Activated B cell treated with CpG ODN at 0.5 μM for 24 hours (primary cell): ENCODE measurements at regions not wholly inside any gene's neighbourhood (a gene's known extent, or its start where the extent isn't known, plus 50 kb on each side); places are given as distances from the start of the nearest gene placed in this dataset.

Source experiments
- ATAC-seq: fragments of 200-7000 bp; cut with Tn5 transposase; one replicate; pipeline ENCODE4 v1.10.0; 2021; ENCODE audit warnings: low read depth, mild to moderate bottlenecking, moderate library complexity
- CTCF ChIA-PET: fragments of 350-600 bp; sonication (Branson Sonifier 250); formaldehyde crosslinking; loops from one replicate; lab custom pipeline; 2021; ENCODE audit warnings: antibody characterized with exemption; lab: Charles Lee
- POLR2A ChIA-PET: fragments of 350-600 bp; sonication (Branson Sonifier 250); formaldehyde crosslinking; loops from one replicate; lab custom pipeline; 2021; ENCODE audit warnings: antibody characterized with exemption; lab: Charles Lee
- DNase-seq: peaks from one replicate; pipeline ENCODE4 v3.0.0; 2022
- H3K27ac Mint-ChIP-seq: one replicate; pipeline ENCODE4 v1.8.0; 2020; ENCODE audit warnings: mixed read lengths
- H3K27me3 Mint-ChIP-seq: one replicate; pipeline ENCODE4 v1.8.0; 2021; ENCODE audit warnings: mixed read lengths
- H3K36me3 Mint-ChIP-seq: one replicate; pipeline ENCODE4 v1.8.0; 2021; ENCODE audit warnings: low read depth, mixed read lengths
- H3K4me1 Mint-ChIP-seq: one replicate; pipeline ENCODE4 v1.8.0; 2021; ENCODE audit warnings: mixed read lengths
- H3K4me3 Mint-ChIP-seq: one replicate; pipeline ENCODE4 v1.8.0; 2020; ENCODE audit warnings: mild to moderate bottlenecking, mixed read lengths
- H3K9me3 Mint-ChIP-seq: one replicate; pipeline ENCODE4 v1.8.0; 2020; ENCODE audit warnings: mixed read lengths
- intact Hi-C: fragments of 100-400 bp; cut with micrococcal nuclease; formaldehyde crosslinking; loops from one replicate; pipeline ENCODE4 v1.15.1; 2024
- TF ChIP-seq, protein P1 (sequence below): fragments of 200-600 bp; IDR thresholded peaks from one replicate; pipeline ENCODE4 v1.8.0; 2022; ENCODE audit warnings: antibody characterized with exemption, mild to moderate bottlenecking

DNA sequence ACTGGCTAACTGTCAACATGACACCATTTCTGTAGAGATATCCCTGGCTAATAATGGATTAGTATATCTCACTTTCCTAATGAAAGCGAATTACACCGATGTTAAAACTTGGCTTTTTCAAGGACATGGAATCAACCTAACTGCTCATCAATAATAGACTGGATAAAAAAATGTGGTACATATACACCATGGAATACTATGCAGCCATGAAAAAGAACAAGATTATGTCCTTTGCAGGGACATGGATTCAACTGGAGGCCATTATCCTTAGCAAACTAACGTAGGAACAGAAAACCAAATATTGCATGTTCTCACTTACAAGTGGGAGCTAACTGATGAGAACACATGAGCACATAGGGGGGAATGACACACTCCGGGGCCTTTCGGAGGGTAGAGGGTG is 62.6 kb downstream of the ZIC1 start:
- ATAC-seq, result no peak
- H3K27me3 Mint-ChIP-seq, result no peaks in the 10 kb centered on the region
- TF ChIP-seq, protein P1, sequence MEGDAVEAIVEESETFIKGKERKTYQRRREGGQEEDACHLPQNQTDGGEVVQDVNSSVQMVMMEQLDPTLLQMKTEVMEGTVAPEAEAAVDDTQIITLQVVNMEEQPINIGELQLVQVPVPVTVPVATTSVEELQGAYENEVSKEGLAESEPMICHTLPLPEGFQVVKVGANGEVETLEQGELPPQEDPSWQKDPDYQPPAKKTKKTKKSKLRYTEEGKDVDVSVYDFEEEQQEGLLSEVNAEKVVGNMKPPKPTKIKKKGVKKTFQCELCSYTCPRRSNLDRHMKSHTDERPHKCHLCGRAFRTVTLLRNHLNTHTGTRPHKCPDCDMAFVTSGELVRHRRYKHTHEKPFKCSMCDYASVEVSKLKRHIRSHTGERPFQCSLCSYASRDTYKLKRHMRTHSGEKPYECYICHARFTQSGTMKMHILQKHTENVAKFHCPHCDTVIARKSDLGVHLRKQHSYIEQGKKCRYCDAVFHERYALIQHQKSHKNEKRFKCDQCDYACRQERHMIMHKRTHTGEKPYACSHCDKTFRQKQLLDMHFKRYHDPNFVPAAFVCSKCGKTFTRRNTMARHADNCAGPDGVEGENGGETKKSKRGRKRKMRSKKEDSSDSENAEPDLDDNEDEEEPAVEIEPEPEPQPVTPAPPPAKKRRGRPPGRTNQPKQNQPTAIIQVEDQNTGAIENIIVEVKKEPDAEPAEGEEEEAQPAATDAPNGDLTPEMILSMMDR, result no peak

DNA sequence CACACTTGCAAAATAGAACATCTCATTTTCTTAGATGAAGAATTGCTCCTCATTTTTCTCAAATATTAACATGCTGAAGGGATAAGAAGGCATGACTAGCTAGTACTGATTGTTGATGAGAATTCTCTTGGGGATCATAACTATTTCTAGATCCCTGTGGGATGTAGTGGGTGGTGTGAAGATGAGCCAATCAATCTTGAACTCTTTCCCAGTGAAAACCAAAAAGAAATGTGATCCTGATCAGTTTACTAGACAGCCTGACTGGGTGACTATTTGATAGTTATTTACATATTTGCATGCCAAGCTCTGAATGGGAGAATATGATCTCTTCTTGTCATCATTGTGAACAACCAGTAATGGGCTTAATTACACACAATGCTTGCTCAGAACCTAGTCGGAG is 63.7 kb downstream of the ZIC1 start:
- Mint-ChIP-seq H3K36me3 (no peaks in the 10 kb centered on the region), H3K4me3 (no peak overlapping the region)
- POLR2A ChIA-PET, result no interaction called here

More for the DNA sequence above, 62.6 kb downstream of the ZIC1 start:
- POLR2A ChIA-PET, result no interaction called here
- H3K4me1 Mint-ChIP-seq, result no peaks in the 10 kb centered on the region
- H3K4me3 Mint-ChIP-seq, result no peak overlapping the region
- H3K27ac Mint-ChIP-seq, result no peak overlapping the region
- no peak for DNase-seq
- CTCF ChIA-PET, result no interaction called here
- intact Hi-C loops, result no loop called here
- H3K9me3 Mint-ChIP-seq, result peaks cover 5% of the 10 kb centered on the region
- no peaks in the 10 kb centered on the region for H3K36me3 Mint-ChIP-seq

DNA sequence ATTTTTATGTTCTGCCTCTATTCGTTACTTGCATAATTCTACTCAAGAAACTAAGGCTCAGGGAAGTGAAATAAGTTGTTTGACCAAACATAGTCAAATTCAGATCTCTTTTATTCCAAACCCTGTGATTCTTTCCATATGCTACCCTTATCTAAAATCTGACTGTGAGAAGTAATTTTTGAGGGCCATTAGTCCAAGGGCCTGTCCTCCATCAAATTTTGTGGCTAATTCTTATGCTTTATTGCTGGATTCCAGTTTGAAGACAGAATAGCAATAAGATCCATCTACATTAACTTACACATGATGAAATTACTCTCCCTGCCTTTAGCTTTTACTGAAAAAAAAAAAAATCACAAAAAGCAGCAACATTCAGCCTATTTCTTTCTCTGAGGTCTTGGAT is 74.0 kb downstream of the ZIC1 start:
- Mint-ChIP-seq H3K27me3 (no peaks in the 10 kb centered on the region), H3K36me3 (no peaks in the 10 kb centered on the region), H3K27ac (no peak overlapping the region), H3K9me3 (peaks cover 4% of the 10 kb centered on the region), H3K4me3 (no peak overlapping the region), H3K4me1 (no peaks in the 10 kb centered on the region)
- TF ChIP-seq, protein P1, result no peak
- ATAC-seq, result no peak
- no peak for DNase-seq
- intact Hi-C loops, result no loop called here
- ChIA-PET POLR2A (no interaction called here), CTCF (no interaction called here)

More for the DNA sequence above, 63.7 kb downstream of the ZIC1 start:
- Mint-ChIP-seq H3K9me3 (peaks cover 5% of the 10 kb centered on the region), H3K27ac (no peak overlapping the region), H3K27me3 (no peaks in the 10 kb centered on the region), H3K4me1 (no peaks in the 10 kb centered on the region)
- DNase-seq (no peak), ATAC-seq (no peak)
- intact Hi-C loops, result no loop called here
- TF ChIP-seq, protein P1, result no peak
- CTCF ChIA-PET, result no interaction called here

DNA sequence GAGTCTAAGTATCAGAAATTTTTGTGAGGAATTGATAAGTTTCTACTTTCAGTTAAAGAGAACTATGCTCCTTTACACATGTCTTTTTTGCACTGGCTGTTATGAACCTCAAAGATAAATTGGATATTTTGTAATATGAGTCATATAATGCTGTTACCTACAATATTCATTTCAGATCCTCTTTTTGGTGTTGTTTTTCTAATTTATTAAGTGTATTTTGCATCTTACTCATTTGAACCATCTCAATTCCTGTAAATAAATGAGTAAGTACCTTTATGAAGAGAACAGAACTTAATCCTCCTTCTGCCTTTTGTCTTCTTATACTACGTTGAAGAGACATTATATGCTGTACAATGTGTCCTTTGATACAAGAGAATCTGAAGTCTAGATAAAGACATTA is 74.4 kb downstream of the ZIC1 start:
- TF ChIP-seq, protein P1, result no peak
- H3K9me3 Mint-ChIP-seq, result peaks cover 4% of the 10 kb centered on the region
- no peak for DNase-seq
- H3K27ac Mint-ChIP-seq, result no peak overlapping the region
- no peak overlapping the region for H3K4me3 Mint-ChIP-seq
- H3K4me1 Mint-ChIP-seq, result no peaks in the 10 kb centered on the region
- ChIA-PET POLR2A (no interaction called here), CTCF (no interaction called here)
- no peak for ATAC-seq
- intact Hi-C loops, result no loop called here
- H3K36me3 Mint-ChIP-seq, result no peaks in the 10 kb centered on the region
- H3K27me3 Mint-ChIP-seq, result no peaks in the 10 kb centered on the region

DNA sequence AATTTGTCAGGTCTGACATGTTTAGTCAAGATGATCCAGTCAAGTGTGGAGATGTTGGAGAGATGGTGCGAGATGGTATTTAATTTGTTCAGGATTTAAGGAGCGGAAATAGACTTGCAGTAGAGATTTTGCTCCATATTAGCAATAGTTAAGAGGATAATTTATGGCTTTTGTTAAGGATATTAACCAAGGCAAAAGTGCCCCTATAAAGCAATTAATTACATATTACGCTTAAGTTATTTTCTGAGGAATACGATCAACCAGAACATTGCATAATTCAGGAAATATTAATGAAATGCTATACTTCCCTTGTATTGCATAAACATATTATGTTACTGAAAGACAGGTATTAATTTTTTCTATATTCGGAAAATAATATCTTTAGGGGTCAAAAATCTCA is 83.9 kb downstream of the ZIC1 start:
- CTCF ChIA-PET, result no interaction called here
- no peaks in the 10 kb centered on the region for H3K36me3 Mint-ChIP-seq
- ATAC-seq, result no peak
- TF ChIP-seq, protein P1, result no peak
- POLR2A ChIA-PET, result no interaction called here
- no peaks in the 10 kb centered on the region for H3K27me3 Mint-ChIP-seq
- H3K27ac Mint-ChIP-seq, result no peak overlapping the region
- no peaks in the 10 kb centered on the region for H3K4me1 Mint-ChIP-seq
- no peak for DNase-seq
- no peak overlapping the region for H3K4me3 Mint-ChIP-seq
- no peaks in the 10 kb centered on the region for H3K9me3 Mint-ChIP-seq
- intact Hi-C loops, result no loop called here
